CD4-positive, alpha-beta T cell treated with Interleukin-2 at 100 ng/mL for 4 hours (primary cell): ENCODE measurements at regions not wholly inside any gene's neighbourhood (a gene's known extent, or its start where the extent isn't known, plus 50 kb on each side); places are given as distances from the start of the nearest gene placed in this dataset.
"Not testable (repeated sequence)": the region's sequence is repeated elsewhere in the genome, so short reads cannot be mapped to it uniquely, and the experiment has no call there.

Experiments
- DNase-seq: peaks from one replicate; pipeline ENCODE4 v3.0.0-alpha.2; 2020; ENCODE audit warnings: low spot score

DNA sequence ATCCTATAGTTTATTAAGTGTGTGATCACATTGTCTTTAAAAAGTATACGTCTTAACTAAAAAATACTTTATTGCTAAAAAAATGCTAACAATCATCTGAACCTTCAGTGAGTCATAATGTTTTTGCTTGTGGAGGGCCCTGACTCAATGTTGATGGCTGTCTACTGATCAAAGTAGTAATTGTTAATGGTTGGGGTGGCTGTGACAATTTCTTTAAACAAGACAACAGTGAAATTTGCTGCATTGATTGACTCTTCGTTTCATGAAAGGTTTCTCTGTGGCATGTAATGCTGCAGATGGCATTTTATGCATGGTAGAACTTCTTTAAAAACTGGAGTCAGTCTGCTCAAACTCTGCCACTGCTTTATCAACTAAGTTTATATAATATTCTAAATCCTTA is 101.4 kb upstream of the IL15 start:
- DNase-seq: no peak

GRCh38 chr4:141538001-141538400 is 98.4 kb upstream of the IL15 start:
- DNase-seq: no peak

DNA sequence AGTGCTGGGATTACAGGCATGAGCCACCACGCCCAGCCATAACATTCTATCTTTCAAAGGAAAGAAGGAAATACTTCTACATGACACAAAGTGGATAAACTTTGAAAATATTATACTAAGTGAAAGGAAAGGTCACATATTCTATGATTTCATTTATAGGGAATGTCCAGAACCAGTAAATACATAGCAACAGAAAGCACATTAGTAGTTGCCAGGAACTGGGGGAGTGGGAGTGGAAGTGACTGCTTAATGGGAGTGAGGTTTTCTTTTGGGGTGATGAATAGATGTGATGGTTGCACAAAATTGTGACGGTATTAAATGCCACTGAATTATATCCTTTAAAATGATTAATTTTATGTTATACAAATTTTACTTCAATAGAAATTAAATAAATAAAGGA is 95.7 kb upstream of the IL15 start:
- DNase-seq: no peak

DNA sequence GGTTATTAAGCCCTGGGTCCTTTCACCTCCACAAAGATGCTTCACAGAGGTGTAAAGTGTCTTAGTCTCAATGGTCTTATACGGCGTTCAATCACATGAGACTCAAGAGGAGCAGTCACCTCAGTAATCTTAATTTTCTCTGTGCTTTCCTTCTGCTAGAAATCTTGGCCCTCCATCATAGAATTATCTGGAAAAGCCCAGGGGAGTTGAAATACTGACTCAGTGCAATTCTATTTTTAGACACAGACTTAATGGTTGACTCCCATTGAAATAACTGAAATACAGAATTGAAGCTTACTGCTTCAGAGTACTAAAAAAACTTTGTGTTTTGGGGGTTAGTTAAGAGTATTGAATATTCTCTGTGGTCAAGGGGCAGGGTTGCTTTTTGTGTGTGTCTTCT is 94.5 kb upstream of the IL15 start:
- DNase-seq: no peak

- DNase-seq: no peak
These were observed 93.2 kb upstream of the IL15 start for GRCh38 chr4:141543176-141543575.

GRCh38 chr4:141543706-141544105 is 92.7 kb upstream of the IL15 start:
- DNase-seq: no peak

DNA sequence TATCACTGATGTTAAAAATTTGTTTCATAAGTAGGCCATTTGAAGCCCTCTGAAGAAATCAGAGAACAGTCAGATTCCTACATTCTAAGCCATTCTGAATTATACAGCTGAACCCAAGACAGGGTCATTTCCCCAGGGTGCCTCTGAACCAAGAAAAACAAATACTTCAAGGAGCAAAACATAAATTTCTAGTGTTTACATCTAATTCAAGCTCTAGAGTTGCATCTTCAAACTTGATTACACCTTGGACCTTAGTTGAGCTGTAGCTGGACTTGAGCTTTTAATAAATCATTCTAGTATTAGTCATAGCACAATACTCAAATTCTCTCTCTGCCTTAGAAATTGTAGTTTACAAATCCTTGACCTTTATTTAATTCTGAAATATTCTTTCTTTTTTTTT is 87.6 kb upstream of the IL15 start:
- no peak for DNase-seq

DNA sequence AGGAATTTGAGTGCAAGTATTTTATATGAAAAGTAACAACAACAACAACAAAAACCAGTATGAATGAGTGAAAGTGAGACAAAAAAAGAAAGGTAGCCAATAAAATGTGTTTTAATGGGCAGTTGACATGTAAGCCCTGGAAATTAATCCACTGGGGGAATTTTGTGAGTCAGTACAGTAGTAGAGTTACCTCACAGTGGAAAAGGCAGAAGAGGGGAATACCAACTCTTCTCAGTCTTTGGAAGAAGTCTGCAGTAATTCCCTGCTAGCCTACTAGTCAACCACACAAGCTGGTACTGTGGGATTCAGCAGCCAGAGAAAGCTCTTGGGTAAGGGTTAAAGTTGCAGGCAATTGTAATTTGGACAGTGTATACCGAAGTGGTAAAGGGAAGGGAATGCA is 76.3 kb upstream of the IL15 start:
- DNase-seq: no peak

DNA sequence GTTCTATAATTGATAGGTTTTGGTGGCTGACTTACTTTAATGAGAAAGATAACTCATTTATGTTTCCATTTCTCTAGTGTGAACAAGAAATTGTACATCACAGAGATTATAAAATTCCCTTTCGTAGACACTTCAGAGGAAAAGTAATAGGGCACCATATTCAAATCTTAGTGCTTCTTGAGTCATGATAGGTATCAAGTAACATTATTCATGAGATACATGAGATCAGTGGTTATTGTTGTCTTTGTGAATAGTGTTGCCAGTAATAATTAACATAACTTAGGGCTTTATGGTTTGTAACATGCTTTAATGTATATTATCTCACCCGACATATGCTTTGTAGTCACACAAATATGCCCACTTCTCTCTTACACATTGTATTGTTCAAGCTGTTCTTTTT is 73.7 kb upstream of the IL15 start:
- no peak for DNase-seq

GRCh38 chr4:141563723-141564122 is 72.7 kb upstream of the IL15 start:
- DNase-seq: no peak

- DNase-seq: not testable (repeated sequence)
These were observed 71.4 kb upstream of the IL15 start for GRCh38 chr4:141564961-141565360.

DNA sequence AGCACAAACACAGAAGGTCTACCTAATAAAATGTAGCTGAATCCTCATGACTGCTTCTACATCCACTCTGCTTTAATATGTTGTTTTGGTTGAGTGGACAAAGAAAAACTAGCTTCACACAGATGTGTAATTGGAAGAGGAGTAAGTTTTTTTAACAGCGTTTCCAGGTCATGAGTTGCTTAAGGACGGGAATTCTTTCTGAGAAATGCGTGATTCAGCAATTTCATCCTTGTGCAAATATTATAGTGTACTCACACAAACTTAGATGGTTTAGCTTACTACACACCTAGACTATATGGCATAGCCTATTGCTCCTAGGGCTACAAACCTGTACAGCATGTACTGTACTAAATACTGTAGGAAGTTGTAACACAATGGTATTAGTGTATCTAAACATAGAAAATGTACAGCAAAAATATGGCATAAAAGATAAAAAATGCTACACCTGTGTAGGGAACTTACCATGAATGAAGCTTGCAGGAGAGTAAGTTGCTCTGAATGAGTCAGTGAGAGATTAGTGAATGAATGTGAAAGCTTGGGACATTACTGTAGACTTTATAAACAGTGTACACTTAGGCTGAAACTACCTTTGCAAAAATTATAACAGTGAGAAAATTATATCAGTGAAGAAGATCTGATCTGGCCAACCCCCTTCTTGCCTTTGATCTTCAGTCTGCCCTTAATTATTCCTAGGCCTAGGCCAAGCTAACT is 70.8 kb upstream of the IL15 start:
- no peak for DNase-seq

- no peak for DNase-seq
These were observed 69.0 kb upstream of the IL15 start for GRCh38 chr4:141567326-141567915.

DNA sequence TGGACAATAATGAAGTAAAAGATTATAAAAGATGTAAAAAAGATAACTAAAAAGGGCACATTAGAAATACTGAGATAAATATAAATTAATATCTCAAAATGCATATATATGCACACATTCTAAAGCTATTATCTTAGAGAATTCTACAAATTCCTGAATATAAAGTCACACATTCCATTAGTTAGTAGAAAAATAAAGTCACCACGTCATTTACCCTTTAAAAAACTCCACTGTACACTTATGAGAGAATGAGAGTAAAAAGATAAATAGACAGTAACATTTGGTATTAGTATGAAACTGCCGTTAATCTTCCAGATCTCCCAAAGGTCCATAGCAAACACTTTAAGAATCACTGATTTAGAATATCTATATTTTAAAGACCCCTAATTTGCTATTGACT is 67.2 kb upstream of the IL15 start:
- no peak for DNase-seq

DNA sequence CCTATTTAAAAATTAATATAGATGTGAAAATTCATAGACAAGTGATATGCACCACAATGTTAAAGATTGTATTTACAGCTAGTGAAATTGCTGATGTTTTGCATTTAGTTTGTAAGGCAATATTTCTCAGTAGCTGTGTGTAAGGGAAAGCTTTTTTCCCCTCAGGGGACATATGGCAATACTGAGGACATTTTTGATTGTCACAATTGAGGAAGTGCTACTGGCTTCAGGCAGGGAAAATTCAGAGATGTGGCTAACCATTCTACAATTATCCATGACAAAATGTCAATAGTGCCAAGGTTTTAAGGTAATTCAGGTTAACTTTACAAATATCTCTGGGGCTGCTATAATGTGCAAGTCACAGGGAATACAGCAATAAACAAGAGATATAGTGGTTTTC is 66.1 kb upstream of the IL15 start:
- DNase-seq: no peak

- DNase-seq: no peak
These were observed 65.0 kb upstream of the IL15 start for GRCh38 chr4:141571362-141571761.

GRCh38 chr4:141571793-141572192 is 64.6 kb upstream of the IL15 start:
- DNase-seq: no peak

DNA sequence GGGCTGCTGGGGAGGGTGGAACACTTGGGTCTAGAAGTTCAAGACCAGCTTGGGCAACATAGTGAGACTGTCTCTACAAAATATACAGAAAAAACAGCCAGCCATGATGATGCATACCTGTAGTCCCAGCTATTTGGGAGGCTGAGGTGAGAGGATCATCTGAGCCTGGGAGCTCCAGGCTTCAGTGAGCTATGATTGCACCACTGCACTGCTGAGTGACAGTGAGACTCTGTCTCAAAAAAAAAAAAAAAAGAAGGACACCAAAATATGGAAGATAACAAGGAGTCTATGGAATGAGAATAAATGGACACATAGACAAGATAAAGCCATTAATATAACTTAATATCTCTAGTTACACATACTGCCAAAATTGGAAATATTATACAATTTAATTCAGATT is 62.7 kb upstream of the IL15 start:
- DNase-seq: no peak

GRCh38 chr4:141575884-141576283 is 60.5 kb upstream of the IL15 start:
- DNase-seq: no peak

DNA sequence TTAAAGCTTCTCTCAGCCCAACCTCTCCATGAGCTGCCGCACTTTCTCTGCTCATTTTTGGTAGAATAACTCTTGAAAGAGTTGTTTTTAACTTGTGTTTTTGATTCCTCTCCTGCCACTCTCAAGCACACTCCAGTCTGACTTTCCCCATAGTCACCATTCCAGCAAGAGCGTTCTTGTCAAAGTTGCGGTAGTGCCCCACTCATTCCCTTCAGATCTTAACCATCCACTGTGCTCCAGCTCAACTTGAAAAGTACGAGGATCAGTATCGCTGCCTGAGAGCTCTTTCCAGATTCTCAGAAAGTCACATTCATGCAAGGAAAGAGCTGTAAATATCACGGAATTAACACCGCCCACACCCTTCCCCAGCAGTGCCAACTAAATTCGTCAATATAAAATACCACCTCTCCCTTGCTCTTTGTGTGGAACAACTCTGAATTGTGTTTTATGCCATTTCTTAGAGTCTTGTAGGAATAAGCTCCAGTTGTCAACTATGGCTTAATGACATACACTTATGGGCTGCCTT is 59.7 kb upstream of the IL15 start:
- DNase-seq: no peak

DNA sequence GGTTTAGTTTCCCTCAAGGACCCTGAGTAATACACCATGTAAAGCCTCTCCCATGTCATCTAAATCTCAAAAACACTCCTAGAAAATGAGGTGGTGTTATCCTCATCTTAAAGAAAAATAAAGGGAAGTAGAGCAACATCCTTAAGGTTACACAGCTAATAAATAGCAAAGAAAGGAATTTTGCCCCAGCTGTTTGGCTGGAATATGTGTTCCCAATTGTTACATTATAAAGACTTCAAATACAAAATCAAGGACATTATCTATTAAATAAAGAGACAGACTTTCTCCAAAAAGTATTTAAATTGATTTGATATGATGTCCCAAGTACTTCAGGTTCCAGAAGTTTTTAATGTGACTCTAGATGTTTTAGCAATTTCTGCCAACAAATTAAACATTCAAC is 57.9 kb upstream of the IL15 start:
- DNase-seq: no peak

DNA sequence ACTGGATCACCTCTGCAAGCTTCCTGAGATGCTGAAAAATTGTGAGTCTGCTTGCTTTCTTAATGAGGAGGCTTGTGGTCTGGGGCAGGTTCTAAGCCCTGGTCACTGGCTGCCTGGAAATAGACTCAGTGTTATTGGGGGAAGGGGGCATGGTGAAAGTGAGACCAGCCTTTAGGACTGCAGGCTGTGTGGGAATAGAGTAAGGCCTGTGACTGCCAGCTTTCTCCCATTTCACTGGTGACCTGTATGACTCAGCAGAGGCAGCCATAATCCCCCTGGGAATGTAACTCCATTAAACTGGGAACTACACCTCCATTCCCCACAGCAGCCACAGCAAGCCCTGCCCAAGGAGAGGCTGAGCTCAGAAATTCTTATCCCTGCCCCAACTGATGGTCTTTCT is 55.9 kb upstream of the IL15 start:
- no peak for DNase-seq
